ENCODE measurements at regions not wholly inside any gene's neighbourhood (a gene's known extent, or its start where the extent isn't known, plus 50 kb on each side); places are given as distances from the start of the nearest gene placed in this dataset.
A peak's percentile ranks its signal among the peaks of the same experiment; 100 is the strongest.
"Not testable (repeated sequence)": the region's sequence is repeated elsewhere in the genome, so short reads cannot be mapped to it uniquely, and the experiment has no call there.

DNA sequence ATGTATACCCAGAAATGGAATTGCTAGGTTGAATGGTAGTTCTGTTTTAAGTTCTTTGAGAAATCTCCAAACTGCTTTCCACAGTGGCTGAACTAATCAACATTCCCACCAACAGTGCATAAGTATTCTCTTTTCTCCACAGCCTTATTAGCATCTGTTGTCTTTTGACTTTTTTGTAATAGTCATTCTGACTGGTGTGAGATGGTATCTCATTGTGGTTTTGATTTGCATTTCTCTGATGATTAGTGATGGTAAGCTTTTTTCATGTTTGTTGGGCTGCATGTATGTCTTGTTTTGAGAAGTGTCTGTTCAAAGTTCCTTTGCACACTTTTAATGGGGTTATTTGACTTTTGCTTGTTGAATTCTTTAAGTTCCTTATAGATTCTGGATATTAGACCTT lies 52.4 kb upstream of the EHHADH start:
- not testable (repeated sequence) for H3K4me3 ChIP-seq (ENCODE audit: low read depth, low read length)

GRCh38 chr3:185306847-185307246 lies 53.0 kb upstream of the EHHADH start:
- no peak for TF ChIP-seq CTCF (IDR thresholded peaks at IDR 0.05; ENCODE audit: borderline replicate concordance, insufficient read depth, low read depth, low read length)
- H3K4me3 ChIP-seq (ENCODE audit: low read depth, low read length): no peak overlapping the region

GRCh38 chr3:185308126-185308754 lies 54.4 kb upstream of the EHHADH start:
- TF ChIP-seq CTCF (IDR thresholded peaks at IDR 0.05; ENCODE audit: borderline replicate concordance, insufficient read depth, low read depth, low read length): peak; percentile 78
- no peak overlapping the region for H3K4me3 ChIP-seq (ENCODE audit: low read depth, low read length)

- no peak for TF ChIP-seq CTCF (IDR thresholded peaks at IDR 0.05; ENCODE audit: borderline replicate concordance, insufficient read depth, low read depth, low read length)
Measured at GRCh38 chr3:185309302-185309701, 53.6 kb upstream of the MAP3K13 start.

GRCh38 chr3:185309795-185310194 lies 53.1 kb upstream of the MAP3K13 start:
- no peak for TF ChIP-seq CTCF (IDR thresholded peaks at IDR 0.05; ENCODE audit: borderline replicate concordance, insufficient read depth, low read depth, low read length)
- no peak overlapping the region for H3K4me3 ChIP-seq (ENCODE audit: low read depth, low read length)

More at GRCh38 chr3:185309302-185309701, 53.6 kb upstream of the MAP3K13 start:
- H3K4me3 ChIP-seq (ENCODE audit: low read depth, low read length): no peak overlapping the region

- no peak overlapping the region for H3K4me3 ChIP-seq (ENCODE audit: low read depth, low read length)
- no peak for TF ChIP-seq CTCF (IDR thresholded peaks at IDR 0.05; ENCODE audit: borderline replicate concordance, insufficient read depth, low read depth, low read length)
Measured at GRCh38 chr3:185311991-185312390, 50.9 kb upstream of the MAP3K13 start.
